ENCODE measurements at regions not wholly inside any gene's neighbourhood (a gene's known extent, or its start where the extent isn't known, plus 50 kb on each side); places are given as distances from the start of the nearest gene placed in this dataset.

- peaks cover 7% of the 10 kb centered on the region for H3K36me3 Mint-ChIP-seq (ENCODE audit: insufficient read depth, unreplicated experiment)
- TF ChIP-seq CTCF (IDR thresholded peaks at IDR 0.05; ENCODE audit: unreplicated experiment): no peak
- peaks cover 8% of the 10 kb centered on the region for H3K9me3 Mint-ChIP-seq (ENCODE audit: unreplicated experiment)
- peaks cover 19% of the 10 kb centered on the region for H3K4me1 Mint-ChIP-seq (ENCODE audit: insufficient read depth, unreplicated experiment)
- intact Hi-C loops (cut with micrococcal nuclease): no loop called here
- no peaks in the 10 kb centered on the region for H3K27me3 Mint-ChIP-seq (ENCODE audit: insufficient read depth, unreplicated experiment)
- no TSS peak for BruUV-seq (replicated peaks)
- no peak for DNase-seq (ENCODE audit: unreplicated experiment)
- ChIA-PET POLR2A (interaction anchor here (1.2 kb wide), 1 partner anchor 39 kb away, joined by 4 read pairs; no protein-coding TSS in a partner anchor), CTCF (interaction anchor here (0.5 to 1.1 kb wide), 7 partner anchors 9 to 817 kb away, joined by 3 to 4 read pairs (median 3); no protein-coding TSS in a partner anchor)
- H3K27ac Mint-ChIP-seq (ENCODE audit: low read depth, unreplicated experiment): peak overlapping the region; percentile 18
- no peak overlapping the region for H3K4me3 Mint-ChIP-seq (ENCODE audit: unreplicated experiment)
These were observed 462.3 kb downstream of the GABRG2 start for GRCh38 chr5:162529886-162530285.

- Mint-ChIP-seq H3K9me3 (ENCODE audit: unreplicated experiment) (no peaks in the 10 kb centered on the region), H3K4me3 (ENCODE audit: unreplicated experiment) (no peak overlapping the region), H3K4me1 (ENCODE audit: insufficient read depth, unreplicated experiment) (no peaks in the 10 kb centered on the region), H3K36me3 (ENCODE audit: insufficient read depth, unreplicated experiment) (no peaks in the 10 kb centered on the region), H3K27me3 (ENCODE audit: insufficient read depth, unreplicated experiment) (no peaks in the 10 kb centered on the region), H3K27ac (ENCODE audit: low read depth, unreplicated experiment) (no peak overlapping the region)
- BruUV-seq (replicated peaks): no TSS peak
- DNase-seq (ENCODE audit: unreplicated experiment): no peak
- intact Hi-C loops (cut with micrococcal nuclease): no loop called here
- ChIA-PET CTCF (no interaction called here), POLR2A (no interaction called here)
- TF ChIP-seq CTCF (IDR thresholded peaks at IDR 0.05; ENCODE audit: unreplicated experiment): no peak
These were observed 475.9 kb downstream of the GABRG2 start for GRCh38 chr5:162543437-162543836.

- Mint-ChIP-seq H3K9me3 (ENCODE audit: unreplicated experiment) (peaks cover 9% of the 10 kb centered on the region), H3K27me3 (ENCODE audit: insufficient read depth, unreplicated experiment) (no peaks in the 10 kb centered on the region), H3K4me3 (ENCODE audit: unreplicated experiment) (no peak overlapping the region), H3K4me1 (ENCODE audit: insufficient read depth, unreplicated experiment) (no peaks in the 10 kb centered on the region), H3K27ac (ENCODE audit: low read depth, unreplicated experiment) (no peak overlapping the region), H3K36me3 (ENCODE audit: insufficient read depth, unreplicated experiment) (no peaks in the 10 kb centered on the region)
- no peak for DNase-seq (ENCODE audit: unreplicated experiment)
- ChIA-PET POLR2A (no interaction called here), CTCF (no interaction called here)
- TF ChIP-seq CTCF (IDR thresholded peaks at IDR 0.05; ENCODE audit: unreplicated experiment): no peak
- no TSS peak for BruUV-seq (replicated peaks)
- intact Hi-C loops (cut with micrococcal nuclease): no loop called here
These were observed 477.3 kb downstream of the GABRG2 start for GRCh38 chr5:162544905-162545304.

GRCh38 chr5:162550236-162550635 lies 482.7 kb downstream of the GABRG2 start:
- peaks cover 9% of the 10 kb centered on the region for H3K9me3 Mint-ChIP-seq (ENCODE audit: unreplicated experiment)
- no peaks in the 10 kb centered on the region for H3K4me1 Mint-ChIP-seq (ENCODE audit: insufficient read depth, unreplicated experiment)
- H3K36me3 Mint-ChIP-seq (ENCODE audit: insufficient read depth, unreplicated experiment): no peaks in the 10 kb centered on the region
- intact Hi-C loops (cut with micrococcal nuclease): no loop called here
- CTCF ChIA-PET: no interaction called here
- no peaks in the 10 kb centered on the region for H3K27me3 Mint-ChIP-seq (ENCODE audit: insufficient read depth, unreplicated experiment)
- POLR2A ChIA-PET: no interaction called here
- no peak overlapping the region for H3K4me3 Mint-ChIP-seq (ENCODE audit: unreplicated experiment)
- BruUV-seq (replicated peaks): no TSS peak
- no peak for TF ChIP-seq CTCF (IDR thresholded peaks at IDR 0.05; ENCODE audit: unreplicated experiment)
- no peak for DNase-seq (ENCODE audit: unreplicated experiment)
- H3K27ac Mint-ChIP-seq (ENCODE audit: low read depth, unreplicated experiment): no peak overlapping the region

Data from MCF 10A (cell line).